ENCODE measurements at regions not wholly inside any gene's neighbourhood (a gene's known extent, or its start where the extent isn't known, plus 50 kb on each side); places are given as distances from the start of the nearest gene placed in this dataset.
A peak's percentile ranks its signal among the peaks of the same experiment; 100 is the strongest.

DNA sequence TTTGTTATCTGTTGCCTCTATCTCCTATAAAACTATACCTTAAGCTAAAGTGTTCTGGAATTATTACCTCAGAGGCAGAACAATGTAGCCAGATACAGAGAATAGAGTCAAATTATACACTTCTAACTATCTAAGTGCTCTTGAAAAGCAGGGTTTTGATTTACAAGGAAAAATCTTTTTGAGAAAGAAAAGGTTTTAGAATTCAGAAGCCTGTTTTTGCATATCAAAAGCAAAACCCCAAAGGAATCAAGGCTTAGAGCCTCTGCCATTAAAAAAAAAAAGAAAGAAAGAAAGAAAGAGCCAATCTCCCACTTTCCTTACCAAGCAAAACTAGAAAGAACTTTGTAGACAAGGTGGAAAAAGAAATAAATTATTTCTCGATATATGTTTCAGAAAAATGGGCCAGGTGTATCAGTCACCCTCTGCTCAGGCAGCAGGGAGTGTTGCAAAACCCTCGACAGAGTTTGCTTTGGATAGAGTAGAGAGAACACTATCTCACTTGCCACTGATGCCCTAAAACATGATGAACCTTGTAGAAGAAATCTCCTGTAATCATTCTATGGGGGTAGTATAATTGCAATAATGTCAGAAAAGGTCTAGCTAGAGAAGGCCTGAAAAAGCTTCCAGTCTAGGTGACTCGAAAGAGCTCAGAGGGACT is 318.3 kb downstream of the PCDH10 start:
- no peak for DNase-seq (ENCODE audit: low read depth)

DNA sequence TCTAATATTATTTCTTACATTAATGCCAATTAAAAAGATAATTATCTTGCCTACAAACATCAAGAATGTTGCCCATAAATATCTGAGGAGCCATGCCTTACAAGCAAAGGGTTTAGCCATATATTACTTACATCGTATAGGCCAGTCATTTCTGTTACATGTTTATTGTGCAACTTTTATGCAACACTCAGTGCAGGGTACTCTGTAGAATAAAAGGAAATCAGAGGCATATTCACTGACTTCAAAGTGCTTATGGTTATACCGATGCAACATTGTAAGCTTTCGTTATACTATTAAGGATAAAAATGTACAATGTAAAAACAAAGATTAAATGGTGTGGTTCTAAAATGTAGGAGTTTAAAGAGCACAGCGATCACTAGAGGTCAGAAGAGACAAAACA is 315.9 kb downstream of the PCDH10 start:
- DNase-seq (ENCODE audit: low read depth), result no peak

DNA sequence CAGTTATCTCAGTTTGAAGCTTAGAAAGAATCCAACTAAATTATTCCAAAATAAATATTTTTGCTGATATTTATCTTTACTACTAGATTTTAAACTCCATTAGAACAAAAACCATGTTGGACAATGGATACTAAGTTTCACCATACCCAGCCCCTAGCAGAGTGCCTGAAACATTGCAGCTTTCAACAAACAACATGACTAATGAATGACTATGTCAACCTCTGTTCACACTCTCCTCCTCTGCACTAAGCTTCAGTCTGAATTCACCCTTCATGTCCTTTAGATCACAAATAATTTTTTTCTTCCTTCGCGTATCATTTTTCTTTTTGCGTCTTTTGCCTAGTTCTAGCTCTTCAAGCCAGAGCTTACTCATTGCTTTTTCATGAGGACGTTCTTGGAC is 315.2 kb downstream of the PCDH10 start:
- DNase-seq (ENCODE audit: low read depth), result peak; percentile 31

DNA sequence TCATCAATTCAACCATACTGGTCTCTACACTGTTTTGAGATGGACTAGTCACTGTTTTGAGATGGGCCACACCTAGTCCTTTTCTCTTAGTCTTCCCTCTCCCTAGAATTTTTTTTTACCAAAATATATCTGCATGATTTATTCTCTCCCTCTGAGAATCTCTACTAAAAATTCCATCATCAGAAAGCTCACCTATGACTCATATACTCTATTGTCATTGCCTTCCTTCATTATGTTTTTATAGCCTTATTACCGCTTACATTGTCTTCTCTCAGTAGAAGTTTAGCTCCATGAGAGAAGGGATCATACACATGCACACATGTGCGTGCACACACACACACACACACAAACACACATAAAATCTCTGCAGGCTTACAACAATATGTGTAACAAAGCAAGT is 303.6 kb downstream of the PCDH10 start:
- no peak for DNase-seq (ENCODE audit: low read depth)

GRCh38 chr4:133450813-133451212 is 301.7 kb downstream of the PCDH10 start:
- no peak for DNase-seq (ENCODE audit: low read depth)

DNA sequence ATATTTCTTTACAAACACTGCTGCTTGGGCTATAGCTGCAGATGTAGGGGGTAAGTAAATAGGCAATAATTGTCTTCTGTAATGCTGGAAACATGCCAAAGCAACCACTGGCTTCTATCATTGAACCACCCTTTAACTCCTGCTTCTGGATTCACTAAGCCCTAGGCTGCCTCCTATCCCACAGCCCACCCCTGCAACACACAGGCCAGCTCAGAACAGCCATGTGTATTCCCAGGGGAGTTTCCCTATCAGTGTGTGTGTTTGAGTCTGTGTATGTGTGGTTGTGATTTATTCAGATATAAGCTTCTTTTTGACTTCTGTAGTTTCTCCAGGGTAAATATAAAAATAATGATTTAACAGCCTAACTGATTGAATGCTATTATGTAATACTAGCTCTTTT is 291.3 kb downstream of the PCDH10 start:
- no peak for DNase-seq (ENCODE audit: low read depth)

DNA sequence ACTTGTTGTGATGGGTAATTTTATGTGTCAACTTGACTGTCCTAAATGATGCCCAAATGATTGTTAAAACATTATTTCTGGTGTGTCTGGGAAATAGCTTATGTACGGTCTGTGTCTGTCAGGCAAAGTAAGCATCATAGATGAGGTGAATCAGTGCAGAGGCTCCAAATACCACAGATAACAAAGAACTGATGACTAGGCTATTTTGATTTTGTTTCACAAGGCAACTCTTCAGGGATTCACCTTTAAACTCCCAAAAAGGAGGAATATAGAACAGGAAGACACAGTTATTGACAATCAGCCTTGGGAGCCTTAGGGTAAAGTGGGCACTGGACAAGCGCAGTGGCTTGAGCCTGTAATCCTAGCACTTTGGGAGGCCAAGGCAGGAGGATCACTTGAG is 290.7 kb downstream of the PCDH10 start:
- DNase-seq (ENCODE audit: low read depth), result peak; percentile 46

DNA sequence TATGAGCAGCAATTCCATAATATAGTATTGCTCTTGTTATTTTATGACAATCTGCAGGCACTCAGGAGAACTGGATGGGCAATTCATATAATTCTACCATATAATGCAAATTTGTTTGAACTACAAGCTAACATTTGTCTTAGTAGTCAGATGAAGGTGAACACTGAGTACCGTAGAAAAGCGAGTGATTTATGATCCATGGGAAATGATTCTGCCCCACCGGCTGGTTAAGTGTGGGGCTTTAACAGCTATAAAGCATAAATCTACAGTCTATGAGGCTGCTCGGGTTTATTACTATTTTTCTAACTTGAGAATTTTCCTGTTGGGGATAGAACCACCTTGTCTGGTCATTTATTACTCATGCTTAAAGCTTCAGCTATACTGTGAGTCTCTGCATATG is 275.5 kb downstream of the PCDH10 start:
- DNase-seq (ENCODE audit: low read depth), result no peak

DNA sequence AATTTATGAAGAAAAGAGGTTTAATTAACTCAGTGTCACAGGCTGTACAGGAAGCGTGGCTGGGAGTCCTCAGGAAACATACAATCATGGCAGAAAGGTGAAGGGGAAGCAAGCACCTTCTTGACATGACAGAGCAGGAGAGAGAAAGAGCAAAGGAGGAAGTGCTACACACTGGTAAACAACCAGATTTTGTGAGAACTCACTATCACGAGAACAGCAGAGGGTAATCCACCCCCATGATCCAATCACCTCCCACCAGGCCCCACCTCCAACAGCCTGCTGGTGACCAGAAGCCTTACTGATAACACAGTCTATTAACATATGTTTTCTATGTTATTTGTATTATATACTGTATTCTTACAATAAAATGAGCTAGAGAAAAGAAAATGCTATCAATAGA is 254.8 kb downstream of the PCDH10 start:
- no peak for DNase-seq (ENCODE audit: low read depth)

DNA sequence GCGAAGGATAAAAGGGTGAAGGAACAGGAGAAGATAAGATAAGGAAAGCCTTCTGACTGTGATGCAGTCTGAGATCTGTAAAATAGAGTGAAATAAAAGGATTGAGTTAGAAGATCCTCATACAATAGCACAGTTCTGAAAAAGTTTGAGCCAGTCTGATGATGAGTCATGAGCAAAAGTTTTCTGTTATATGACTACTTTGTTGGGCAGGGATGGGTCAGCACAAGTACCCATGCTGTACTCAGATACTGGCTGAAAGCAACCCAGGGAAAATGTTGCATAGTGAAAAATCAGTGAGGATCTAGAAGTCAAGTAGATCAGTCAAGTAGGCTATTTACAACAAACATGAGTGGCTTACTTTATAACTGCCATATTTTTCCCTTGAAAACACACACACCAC is 253.5 kb downstream of the PCDH10 start:
- peak; percentile 68 for DNase-seq (ENCODE audit: low read depth)

- no peak for DNase-seq (ENCODE audit: low read depth)
These were observed 246.0 kb downstream of the PCDH10 start for GRCh38 chr4:133394971-133395627.

- DNase-seq (ENCODE audit: low read depth), result no peak
These were observed 241.2 kb downstream of the PCDH10 start for GRCh38 chr4:133390198-133390855.

DNA sequence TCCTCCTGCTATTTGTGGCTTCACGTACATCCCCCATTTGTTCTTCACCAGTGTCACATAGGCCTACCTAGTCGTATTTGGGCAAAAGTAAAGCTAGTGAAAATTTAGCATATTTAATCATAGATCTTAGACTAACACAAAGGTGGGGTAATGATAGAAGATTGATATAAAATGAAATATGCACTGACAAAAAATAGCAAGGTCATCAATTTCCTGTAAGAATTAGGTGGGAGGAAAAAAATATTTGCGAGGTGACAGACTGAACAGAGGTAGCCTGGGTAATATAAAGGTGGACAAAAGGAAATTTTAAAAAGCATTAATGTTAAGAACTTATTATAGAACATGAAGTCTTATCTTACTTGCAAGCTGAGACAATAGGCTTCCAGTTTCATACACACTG is 239.9 kb downstream of the PCDH10 start:
- DNase-seq (ENCODE audit: low read depth), result no peak

DNA sequence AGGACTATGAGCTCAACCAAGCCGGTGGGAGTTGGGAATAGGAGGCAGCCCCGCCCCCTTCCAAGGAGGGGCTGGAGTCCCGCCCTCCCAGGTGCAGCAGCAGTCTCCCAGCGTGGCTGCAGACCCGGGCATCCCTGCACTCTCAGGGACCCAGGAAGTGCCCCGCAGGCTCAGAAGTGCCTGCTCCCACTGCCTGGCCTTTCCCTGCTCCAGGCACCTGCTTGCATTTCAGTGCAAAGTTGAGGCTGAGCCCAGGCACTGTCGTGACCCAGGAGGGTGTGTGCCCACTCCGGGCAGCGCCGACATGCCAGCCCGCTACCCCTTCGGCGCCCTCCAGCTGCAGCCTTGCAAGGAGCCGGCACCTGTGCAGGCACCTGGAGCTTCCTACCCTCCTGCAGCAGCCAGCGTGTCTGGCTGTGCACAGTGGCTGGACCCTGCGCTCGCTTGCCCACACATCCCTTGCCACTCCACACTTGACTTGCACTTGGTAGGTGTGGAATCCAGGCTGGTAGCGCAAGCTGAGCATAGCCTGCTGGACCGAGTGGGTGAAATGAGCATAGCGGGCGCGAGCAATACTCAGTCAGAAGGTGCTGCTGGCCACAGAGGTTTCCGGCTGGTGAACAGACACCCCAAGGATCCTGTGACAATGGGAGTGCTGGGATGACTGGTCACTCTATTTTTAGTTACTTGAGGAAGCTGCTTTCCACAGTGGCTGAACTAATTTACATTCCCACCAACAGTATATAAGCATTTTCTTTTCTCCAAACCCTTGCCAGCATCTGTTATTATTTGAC is 236.3 kb downstream of the PCDH10 start:
- DNase-seq (ENCODE audit: low read depth), result no peak

DNA sequence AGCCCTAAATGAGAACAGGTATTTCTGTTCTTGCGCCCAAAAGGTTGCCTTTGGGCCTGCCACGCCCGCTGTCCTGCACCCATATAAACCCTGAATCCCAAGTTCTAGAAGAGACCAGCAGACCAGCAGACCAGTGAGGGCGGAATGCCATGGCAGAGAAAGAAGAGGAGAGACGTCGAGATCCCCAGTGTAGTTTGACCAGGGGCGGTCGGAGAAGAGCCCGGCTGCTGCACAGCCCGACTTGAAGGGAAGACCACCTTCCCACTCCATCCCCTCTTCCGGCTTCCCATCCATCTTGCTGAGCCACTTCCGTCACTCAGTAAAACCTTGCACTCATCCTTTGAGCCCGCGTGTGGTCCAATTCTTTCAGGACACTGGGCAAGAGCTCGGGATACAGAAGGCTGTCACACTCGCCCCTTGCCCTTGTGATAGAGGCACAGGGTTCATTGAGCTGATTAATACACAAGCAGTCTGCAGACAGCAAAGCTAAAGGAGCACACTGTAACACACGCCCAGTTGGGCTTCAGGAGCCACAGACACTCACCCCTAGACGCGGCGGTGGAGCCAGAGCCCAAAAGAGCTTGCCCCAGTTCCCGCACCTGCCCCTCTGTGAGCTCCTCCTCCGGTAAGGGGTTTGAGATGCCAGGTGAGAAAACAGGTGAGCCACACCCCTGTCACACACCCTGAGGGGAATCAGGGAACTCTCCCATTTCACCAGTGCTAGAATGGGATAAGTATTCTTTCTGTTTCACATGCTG is 230.8 kb downstream of the PCDH10 start:
- no peak for DNase-seq (ENCODE audit: low read depth)

DNA sequence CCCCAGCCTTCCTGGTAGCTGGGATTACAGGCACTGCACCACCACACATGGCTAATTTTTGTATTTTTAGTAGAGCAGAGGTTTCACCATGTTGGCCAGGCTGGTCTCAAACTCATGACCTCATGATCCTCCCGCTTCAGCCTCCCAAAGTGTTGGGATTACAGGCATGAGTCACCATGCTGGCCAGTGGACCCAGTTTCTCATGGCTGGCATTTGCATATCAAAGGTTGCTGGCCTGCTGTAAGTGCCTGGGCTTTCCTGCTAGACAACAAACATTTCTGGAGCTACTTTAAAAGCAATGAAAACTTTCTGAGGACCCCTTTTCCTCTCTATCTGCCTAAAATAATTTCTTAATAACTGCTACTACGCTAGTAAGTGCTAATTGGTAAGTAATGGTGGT is 228.2 kb downstream of the PCDH10 start:
- DNase-seq (ENCODE audit: low read depth), result no peak

DNA sequence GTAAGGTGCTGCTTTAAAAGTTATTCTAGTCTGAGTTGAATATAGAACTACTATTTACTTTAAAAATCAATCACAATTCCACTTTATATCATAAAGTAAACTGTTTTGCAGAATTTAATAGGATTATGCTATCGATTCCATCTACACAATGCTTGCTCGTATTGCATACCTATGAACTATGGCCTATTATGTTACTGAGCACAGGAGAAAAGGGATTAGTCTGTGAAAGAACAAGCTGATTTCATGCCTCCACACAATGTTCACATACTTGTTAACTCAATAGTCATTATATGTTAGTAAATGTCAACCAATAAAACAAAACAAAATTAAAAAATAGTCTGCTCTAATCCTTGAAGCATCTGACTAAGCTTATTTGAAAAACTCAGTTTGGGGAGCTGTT is 223.6 kb downstream of the PCDH10 start:
- DNase-seq (ENCODE audit: low read depth), result no peak

- peak; percentile 88 for DNase-seq (ENCODE audit: low read depth)
These were observed 206.5 kb downstream of the PCDH10 start for GRCh38 chr4:133355633-133356032.

- peak; percentile 10 for DNase-seq (ENCODE audit: low read depth)
These were observed 198.3 kb downstream of the PCDH10 start for GRCh38 chr4:133347409-133347808.

GRCh38 chr4:133324491-133324890 is 175.4 kb downstream of the PCDH10 start:
- DNase-seq (ENCODE audit: low read depth), result no peak

DNA sequence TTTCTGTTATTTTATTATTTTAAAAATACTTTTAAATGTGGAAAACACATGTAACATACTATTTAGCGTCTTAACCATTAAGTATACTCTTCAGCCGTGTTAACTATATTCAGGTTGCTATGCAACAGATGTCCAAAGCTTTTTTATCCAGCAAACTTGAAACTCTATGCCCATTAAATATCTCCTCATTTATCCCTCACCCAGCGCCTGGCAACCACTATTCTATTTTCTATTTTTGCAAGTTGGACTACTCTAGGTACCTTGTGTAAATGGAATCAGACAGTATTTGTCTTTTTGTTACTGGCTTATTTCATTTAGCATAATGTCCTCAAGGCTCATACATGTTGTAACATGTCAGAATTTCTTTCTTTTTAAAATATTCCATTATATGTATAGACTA is 174.6 kb downstream of the PCDH10 start:
- no peak for DNase-seq (ENCODE audit: low read depth)

GRCh38 chr4:133320576-133321170 is 171.6 kb downstream of the PCDH10 start:
- peak; percentile 34 for DNase-seq (ENCODE audit: low read depth)

All from amniotic epithelial cell (primary cell).